ENCODE measurements at regions not wholly inside any gene's neighbourhood (a gene's known extent, or its start where the extent isn't known, plus 50 kb on each side); places are given as distances from the start of the nearest gene placed in this dataset.

- Mint-ChIP-seq H3K36me3 (ENCODE audit: low read depth) (no peaks in the 10 kb centered on the region), H3K9me3 (no peaks in the 10 kb centered on the region), H3K4me3 (no peak overlapping the region), H3K27me3 (ENCODE audit: low read depth) (peaks cover 29% of the 10 kb centered on the region), H3K4me1 (ENCODE audit: low read depth) (peaks cover 11% of the 10 kb centered on the region), H3K27ac (no peak overlapping the region)
- no peak for DNase-seq
- CTCF ChIA-PET, result no interaction called here
- intact Hi-C loops (cut with micrococcal nuclease), result no loop called here
Observed at GRCh38 chr7:96832092-96832662, 122.5 kb upstream of the SEM1 start.

DNA sequence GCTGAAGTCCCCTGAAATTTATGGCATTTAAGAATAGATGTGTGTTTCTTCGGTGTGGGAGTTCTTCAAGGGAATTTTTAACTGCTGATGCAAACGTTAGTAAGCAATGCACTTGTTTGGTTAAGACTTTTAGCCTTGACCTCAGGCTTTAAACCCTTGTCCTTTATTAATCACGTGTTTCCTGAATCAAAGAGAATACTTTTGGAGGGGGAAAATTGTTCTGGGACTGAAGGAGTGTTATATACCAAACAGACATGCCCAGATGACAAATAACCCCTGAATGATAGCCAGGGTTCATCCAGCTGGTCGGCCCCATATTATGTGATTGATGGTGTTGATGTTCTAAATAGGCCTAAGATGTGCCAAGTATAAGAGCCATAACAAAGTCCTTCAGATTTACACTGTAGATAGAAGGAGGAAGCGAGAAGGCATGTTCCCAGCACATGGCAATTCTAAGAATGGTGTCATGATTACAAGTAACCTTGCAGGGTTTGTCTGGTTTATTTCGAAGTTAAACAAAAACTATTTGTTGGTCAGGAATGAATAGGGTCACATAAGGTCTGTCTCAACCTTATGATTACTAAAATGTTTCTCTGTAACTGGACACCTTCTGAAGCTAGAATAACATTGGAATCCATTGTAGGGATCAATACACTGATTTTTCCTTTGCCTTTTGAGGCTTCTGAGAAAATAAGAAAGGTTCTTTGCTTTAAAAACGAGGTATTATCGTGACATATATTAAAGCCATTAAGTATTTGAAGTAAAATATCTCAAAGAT lies 124.2 kb upstream of the SEM1 start:
- Mint-ChIP-seq H3K4me3 (no peak overlapping the region), H3K27ac (no peak overlapping the region), H3K36me3 (ENCODE audit: low read depth) (no peaks in the 10 kb centered on the region), H3K4me1 (ENCODE audit: low read depth) (peaks cover 27% of the 10 kb centered on the region), H3K27me3 (ENCODE audit: low read depth) (peaks cover 28% of the 10 kb centered on the region), H3K9me3 (no peaks in the 10 kb centered on the region)
- intact Hi-C loops (cut with micrococcal nuclease), result no loop called here
- CTCF ChIA-PET, result interaction anchor here (0.7 kb wide), 1 partner anchor 65 kb away, joined by 3 read pairs; no protein-coding TSS in a partner anchor
- DNase-seq, result no peak

- no peak for DNase-seq
- intact Hi-C loops (cut with micrococcal nuclease), result loop anchor here (1.0 to 5.0 kb wide), 4 partner anchors 171 to 532 kb away; partner anchors contain the start of genes DLX6 and SDHAF3
- no peaks in the 10 kb centered on the region for H3K36me3 Mint-ChIP-seq (ENCODE audit: low read depth)
- no peak overlapping the region for H3K27ac Mint-ChIP-seq
- H3K9me3 Mint-ChIP-seq, result no peaks in the 10 kb centered on the region
- peaks cover 36% of the 10 kb centered on the region for H3K4me1 Mint-ChIP-seq (ENCODE audit: low read depth)
- H3K4me3 Mint-ChIP-seq, result no peak overlapping the region
- CTCF ChIA-PET, result no interaction called here
- H3K27me3 Mint-ChIP-seq (ENCODE audit: low read depth), result peaks cover 31% of the 10 kb centered on the region
Observed at GRCh38 chr7:96836456-96836855, 126.8 kb upstream of the SEM1 start.

GRCh38 chr7:96837593-96837992 lies 127.9 kb upstream of the SEM1 start:
- peaks cover 39% of the 10 kb centered on the region for H3K27me3 Mint-ChIP-seq (ENCODE audit: low read depth)

DNA sequence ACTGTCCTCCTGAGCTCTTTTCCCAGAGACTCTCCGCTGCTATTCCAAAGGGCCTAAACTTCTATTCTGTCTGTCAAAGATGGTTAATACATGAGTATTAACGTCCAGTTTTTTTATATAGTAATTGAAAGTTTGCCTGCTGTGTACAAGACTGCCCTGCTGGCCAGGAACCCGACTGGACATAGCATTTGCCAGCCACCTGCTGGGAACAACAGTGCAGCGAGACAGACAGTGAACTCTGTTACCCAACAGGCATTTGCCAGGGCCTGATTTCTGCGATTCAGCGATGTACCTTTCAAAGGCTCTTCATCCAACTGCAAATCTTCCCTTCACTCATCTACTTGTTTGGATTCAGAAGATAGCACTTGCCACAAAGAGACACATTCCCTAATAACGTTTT lies 128.8 kb upstream of the SEM1 start:
- no peaks in the 10 kb centered on the region for H3K9me3 Mint-ChIP-seq
- H3K27me3 Mint-ChIP-seq (ENCODE audit: low read depth), result peaks cover 48% of the 10 kb centered on the region
- no peak overlapping the region for H3K27ac Mint-ChIP-seq
- no peak overlapping the region for H3K4me3 Mint-ChIP-seq
- H3K36me3 Mint-ChIP-seq (ENCODE audit: low read depth), result no peaks in the 10 kb centered on the region
- H3K4me1 Mint-ChIP-seq (ENCODE audit: low read depth), result peaks cover 36% of the 10 kb centered on the region
- intact Hi-C loops (cut with micrococcal nuclease), result loop anchor here (5.0 kb wide), 2 partner anchors 169 to 361 kb away; partner anchors contain the start of gene DLX6
- no peak for DNase-seq
- CTCF ChIA-PET, result no interaction called here

More at GRCh38 chr7:96837593-96837992, 127.9 kb upstream of the SEM1 start:
- Mint-ChIP-seq H3K4me1 (ENCODE audit: low read depth) (peaks cover 36% of the 10 kb centered on the region), H3K4me3 (no peak overlapping the region), H3K9me3 (no peaks in the 10 kb centered on the region), H3K27ac (no peak overlapping the region), H3K36me3 (ENCODE audit: low read depth) (no peaks in the 10 kb centered on the region)
- intact Hi-C loops (cut with micrococcal nuclease), result loop anchor here (1.0 to 5.0 kb wide), 11 partner anchors 8 to 1336 kb away; partner anchors contain the start of genes ASNS, DLX6 and SDHAF3
- CTCF ChIA-PET, result no interaction called here
- DNase-seq, result peak; percentile 54

GRCh38 chr7:96855139-96855538 lies 145.5 kb upstream of the SEM1 start:
- peaks cover 7% of the 10 kb centered on the region for H3K27me3 Mint-ChIP-seq (ENCODE audit: low read depth)

DNA sequence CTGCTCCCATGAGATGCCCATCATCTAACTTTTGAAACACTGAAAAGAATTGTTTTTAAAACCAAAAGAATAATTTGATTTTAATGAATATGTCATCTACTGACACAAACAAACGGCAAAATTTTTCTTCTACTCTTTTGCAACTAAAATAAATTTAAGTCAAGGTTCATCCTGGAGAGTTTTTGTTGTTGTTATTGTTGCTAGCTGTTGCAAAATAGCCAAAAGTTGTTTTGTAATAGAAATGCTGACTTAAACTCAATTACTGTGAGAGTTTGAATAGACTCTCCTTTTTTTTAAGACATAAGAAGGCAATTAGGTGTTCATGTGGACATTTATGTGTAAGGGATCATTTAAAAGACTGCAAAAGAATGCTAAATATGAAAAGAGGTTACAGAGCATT lies 146.0 kb upstream of the SEM1 start:
- Mint-ChIP-seq H3K9me3 (no peaks in the 10 kb centered on the region), H3K4me1 (ENCODE audit: low read depth) (no peaks in the 10 kb centered on the region), H3K36me3 (ENCODE audit: low read depth) (no peaks in the 10 kb centered on the region), H3K27ac (no peak overlapping the region), H3K4me3 (no peak overlapping the region), H3K27me3 (ENCODE audit: low read depth) (peaks cover 9% of the 10 kb centered on the region)
- intact Hi-C loops (cut with micrococcal nuclease), result no loop called here
- no peak for DNase-seq
- CTCF ChIA-PET, result no interaction called here

More at GRCh38 chr7:96855139-96855538, 145.5 kb upstream of the SEM1 start:
- Mint-ChIP-seq H3K36me3 (ENCODE audit: low read depth) (no peaks in the 10 kb centered on the region), H3K4me1 (ENCODE audit: low read depth) (no peaks in the 10 kb centered on the region), H3K4me3 (no peak overlapping the region), H3K27ac (no peak overlapping the region), H3K9me3 (no peaks in the 10 kb centered on the region)
- CTCF ChIA-PET, result no interaction called here
- DNase-seq, result no peak
- intact Hi-C loops (cut with micrococcal nuclease), result no loop called here

GRCh38 chr7:96869538-96869937 lies 135.8 kb upstream of the DLX6 start:
- Mint-ChIP-seq H3K4me1 (ENCODE audit: low read depth) (no peaks in the 10 kb centered on the region), H3K36me3 (ENCODE audit: low read depth) (no peaks in the 10 kb centered on the region), H3K4me3 (no peak overlapping the region), H3K27ac (no peak overlapping the region), H3K9me3 (no peaks in the 10 kb centered on the region), H3K27me3 (ENCODE audit: low read depth) (peaks cover 13% of the 10 kb centered on the region)
- intact Hi-C loops (cut with micrococcal nuclease), result no loop called here
- CTCF ChIA-PET, result no interaction called here
- DNase-seq, result no peak

- H3K9me3 Mint-ChIP-seq, result no peaks in the 10 kb centered on the region
- CTCF ChIA-PET, result interaction anchor here (0.9 kb wide), 1 partner anchor 199 kb away, joined by 3 read pairs; no protein-coding TSS in a partner anchor
- H3K27me3 Mint-ChIP-seq (ENCODE audit: low read depth), result peaks cover 13% of the 10 kb centered on the region
- H3K27ac Mint-ChIP-seq, result no peak overlapping the region
- H3K4me1 Mint-ChIP-seq (ENCODE audit: low read depth), result no peaks in the 10 kb centered on the region
- intact Hi-C loops (cut with micrococcal nuclease), result no loop called here
- H3K4me3 Mint-ChIP-seq, result no peak overlapping the region
- no peaks in the 10 kb centered on the region for H3K36me3 Mint-ChIP-seq (ENCODE audit: low read depth)
- DNase-seq, result no peak
Observed at GRCh38 chr7:96870185-96870584, 135.2 kb upstream of the DLX6 start.

DNA sequence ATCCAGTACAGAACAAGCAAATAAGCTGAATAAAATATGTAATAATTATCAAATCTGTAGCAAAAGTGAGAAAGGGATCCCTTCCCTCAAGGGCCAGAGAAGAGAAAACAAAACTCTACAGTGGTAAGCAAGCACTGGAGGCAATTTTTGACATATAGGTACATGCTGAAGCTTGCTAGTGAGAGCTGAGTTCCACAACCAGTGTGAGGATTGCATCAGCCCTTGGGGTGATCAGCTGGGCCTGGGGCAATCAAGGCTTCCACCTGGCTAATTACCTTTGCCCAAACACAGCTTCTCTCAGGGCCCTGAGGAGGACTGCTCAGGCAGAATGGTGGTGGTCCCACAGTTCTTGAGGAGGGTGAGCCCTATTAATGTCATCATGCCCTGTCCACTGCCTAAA lies 134.4 kb upstream of the DLX6 start:
- CTCF ChIA-PET, result interaction anchor here (0.9 kb wide), 1 partner anchor 200 kb away, joined by 3 read pairs; no protein-coding TSS in a partner anchor
- no peak overlapping the region for H3K4me3 Mint-ChIP-seq
- no peaks in the 10 kb centered on the region for H3K9me3 Mint-ChIP-seq
- no peak overlapping the region for H3K27ac Mint-ChIP-seq
- H3K4me1 Mint-ChIP-seq (ENCODE audit: low read depth), result no peaks in the 10 kb centered on the region
- DNase-seq, result no peak
- no peaks in the 10 kb centered on the region for H3K36me3 Mint-ChIP-seq (ENCODE audit: low read depth)
- intact Hi-C loops (cut with micrococcal nuclease), result no loop called here
- peaks cover 13% of the 10 kb centered on the region for H3K27me3 Mint-ChIP-seq (ENCODE audit: low read depth)

DNA sequence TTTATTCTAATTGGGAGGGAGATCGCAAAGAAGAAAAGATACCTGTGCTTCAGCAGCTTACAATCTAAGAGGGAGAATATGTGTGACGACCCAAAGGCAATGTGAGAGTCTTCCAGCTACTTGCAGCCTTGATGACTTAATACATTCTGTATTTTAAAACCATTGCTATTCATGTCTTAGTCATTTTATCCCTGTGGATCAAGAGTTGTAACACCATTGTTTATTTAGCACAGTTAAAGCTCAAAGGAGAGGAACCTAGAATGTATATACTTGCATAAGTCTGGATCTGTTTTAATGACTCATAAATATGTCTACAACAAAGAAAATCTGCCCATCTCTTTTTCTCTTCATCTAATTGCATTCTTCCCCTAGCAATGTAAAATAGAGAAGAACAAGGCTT lies 117.9 kb upstream of the DLX6 start:
- no peaks in the 10 kb centered on the region for H3K9me3 Mint-ChIP-seq
- no peaks in the 10 kb centered on the region for H3K27me3 Mint-ChIP-seq (ENCODE audit: low read depth)
- H3K4me3 Mint-ChIP-seq, result no peak overlapping the region
- CTCF ChIA-PET, result no interaction called here
- no peaks in the 10 kb centered on the region for H3K4me1 Mint-ChIP-seq (ENCODE audit: low read depth)
- no peaks in the 10 kb centered on the region for H3K36me3 Mint-ChIP-seq (ENCODE audit: low read depth)
- intact Hi-C loops (cut with micrococcal nuclease), result no loop called here
- no peak for DNase-seq
- no peak overlapping the region for H3K27ac Mint-ChIP-seq

DNA sequence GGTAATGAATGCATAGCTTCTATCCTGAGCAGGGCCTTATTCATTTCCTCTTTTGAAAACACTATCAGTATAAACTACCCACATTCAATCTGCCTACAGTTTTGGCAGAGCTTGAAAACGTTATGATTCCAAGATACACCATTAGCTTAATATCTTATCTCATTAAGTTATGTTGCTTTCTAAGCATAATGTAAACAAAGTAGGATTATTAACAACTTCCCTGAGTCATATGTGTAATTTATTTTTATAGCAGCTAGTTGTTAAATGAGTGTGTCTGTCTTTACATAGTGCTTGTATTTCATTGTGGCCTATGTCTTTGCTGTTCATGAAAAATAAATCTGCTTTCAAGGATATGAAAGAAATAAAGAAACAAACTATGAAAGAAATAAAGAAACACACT lies 106.2 kb upstream of the DLX6 start:
- CTCF ChIA-PET, result interaction anchor here (0.6 to 0.7 kb wide), 2 partner anchors 24 to 65 kb away, joined by 3 to 4 read pairs; no protein-coding TSS in a partner anchor
- Mint-ChIP-seq H3K36me3 (ENCODE audit: low read depth) (no peaks in the 10 kb centered on the region), H3K27me3 (ENCODE audit: low read depth) (peaks cover 7% of the 10 kb centered on the region), H3K9me3 (no peaks in the 10 kb centered on the region), H3K27ac (no peak overlapping the region), H3K4me3 (no peak overlapping the region), H3K4me1 (ENCODE audit: low read depth) (no peaks in the 10 kb centered on the region)
- no peak for DNase-seq
- intact Hi-C loops (cut with micrococcal nuclease), result no loop called here
